Neutrophil (primary cell): ENCODE measurements at regions not wholly inside any gene's neighbourhood (a gene's known extent, or its start where the extent isn't known, plus 50 kb on each side); places are given as distances from the start of the nearest gene placed in this dataset.

Source experiments
- H3K27ac ChIP-seq: fragments of 200-600 bp; sonication (generic); 2 replicates; pipeline ENCODE4 v1.5.1; 2016; ENCODE audit warnings: mild to moderate bottlenecking, moderate library complexity
- H3K27me3 ChIP-seq: fragments of 200-600 bp; sonication (generic); 2 replicates; pipeline ENCODE4 v1.6.0; 2016; ENCODE audit warnings: mild to moderate bottlenecking
- H3K36me3 ChIP-seq: fragments of 200-600 bp; sonication (generic); 2 replicates; pipeline ENCODE4 v1.5.1; 2017
- H3K4me1 ChIP-seq, 2 experiments: fragments of 200-600 bp in 1 of 2; sonication (generic) in 1 of 2; 1 replicate in 1 of 2; 2 replicates in 1 of 2; pipeline versions ENCODE4 v1.5.1 to v1.6.1; 2013 to 2016; ENCODE audit warnings: low read depth in 1 of 2, low read length in 1 of 2, mild to moderate bottlenecking in 1 of 2, moderate library complexity in 1 of 2; ENCODE audit not compliant: control insufficient read depth in 1 of 2, insufficient read depth in 1 of 2
- H3K4me3 ChIP-seq, 2 experiments: fragments of 200-600 bp in 1 of 2; sonication (generic) in 1 of 2; 1 replicate in 1 of 2; 2 replicates in 1 of 2; pipeline ENCODE4 v1.5.1; 2013 to 2016; ENCODE audit warnings: low read depth in 1 of 2, low read length in 1 of 2, mild to moderate bottlenecking in 1 of 2, moderate library complexity in 1 of 2
- H3K9me3 ChIP-seq: fragments of 200-600 bp; sonication (generic); 2 replicates; pipeline ENCODE4 v1.5.1; 2016
- CTCF ChIP-seq: fragments of 200-600 bp; sonication (generic); IDR thresholded peaks from 2 replicates; pipeline ENCODE4 v1.5.1; 2016; ENCODE audit warnings: antibody characterized with exemption

- Histone ChIP-seq H3K4me3 (no peak overlapping the region), H3K4me1 (no peaks in the 10 kb centered on the region), H3K36me3 (no peaks in the 10 kb centered on the region), H3K27ac (no peak overlapping the region), H3K27me3 (no peaks in the 10 kb centered on the region), H3K9me3 (no peaks in the 10 kb centered on the region)
- TF ChIP-seq CTCF = no peak
Measured at GRCh38 chr5:68627001-68627400, 411.4 kb downstream of the PIK3R1 start.

GRCh38 chr5:68628082-68628814 lies 412.7 kb downstream of the PIK3R1 start:
- TF ChIP-seq CTCF = no peak
- Histone ChIP-seq H3K4me1 (no peaks in the 10 kb centered on the region), H3K9me3 (no peaks in the 10 kb centered on the region), H3K27ac (no peak overlapping the region), H3K27me3 (no peaks in the 10 kb centered on the region), H3K4me3 (no peak overlapping the region), H3K36me3 (no peaks in the 10 kb centered on the region)

- TF ChIP-seq CTCF = no peak
- no peaks in the 10 kb centered on the region for H3K36me3 ChIP-seq
- H3K4me3 ChIP-seq = no peak overlapping the region
- no peak overlapping the region for H3K27ac ChIP-seq
- no peaks in the 10 kb centered on the region for H3K9me3 ChIP-seq
- H3K4me1 ChIP-seq = no peaks in the 10 kb centered on the region
- no peaks in the 10 kb centered on the region for H3K27me3 ChIP-seq
Measured at GRCh38 chr5:68630354-68630753, 414.8 kb downstream of the PIK3R1 start.

GRCh38 chr5:68631884-68632283 lies 416.3 kb downstream of the PIK3R1 start:
- Histone ChIP-seq H3K36me3 (no peaks in the 10 kb centered on the region), H3K4me1 (no peaks in the 10 kb centered on the region), H3K27ac (no peak overlapping the region), H3K27me3 (no peaks in the 10 kb centered on the region), H3K9me3 (no peaks in the 10 kb centered on the region), H3K4me3 (no peak overlapping the region)
- no peak for TF ChIP-seq CTCF

- H3K36me3 ChIP-seq = no peaks in the 10 kb centered on the region
- no peaks in the 10 kb centered on the region for H3K9me3 ChIP-seq
- no peak for TF ChIP-seq CTCF
- no peak overlapping the region for H3K4me3 ChIP-seq
- H3K27ac ChIP-seq = no peak overlapping the region
- no peaks in the 10 kb centered on the region for H3K27me3 ChIP-seq
- no peaks in the 10 kb centered on the region for H3K4me1 ChIP-seq
Measured at GRCh38 chr5:68641211-68641610, 425.7 kb downstream of the PIK3R1 start.
